Endothelial cell of umbilical vein (primary cell): ENCODE measurements at regions not wholly inside any gene's neighbourhood (a gene's known extent, or its start where the extent isn't known, plus 50 kb on each side); places are given as distances from the start of the nearest gene placed in this dataset.

Experiments
- CTCF ChIP-seq, 2 donors: IDR thresholded peaks; 1 replicate in 1 of 2; 2 replicates in 1 of 2; pipeline ENCODE4 v1.5.1; 2011; ENCODE audit warnings: low read length in 2 of 2, mild to moderate bottlenecking in 2 of 2, moderate library complexity in 2 of 2, control low read depth in 1 of 2, inconsistent platforms in 1 of 2, low read depth in 1 of 2; ENCODE audit not compliant: insufficient read depth in 1 of 2; ENCODE audit errors: extremely low read depth in 1 of 2
- FOS ChIP-seq: IDR thresholded peaks from 2 replicates; pipeline ENCODE4 v1.6.1; 2011; ENCODE audit warnings: mild to moderate bottlenecking, low read length, moderate library complexity, borderline replicate concordance; ENCODE audit not compliant: insufficient read depth
- MYC ChIP-seq: IDR thresholded peaks from one replicate; pipeline ENCODE4 v1.6.1; 2011; ENCODE audit warnings: mild to moderate bottlenecking, low read depth, low read length
- POLR2AphosphoS5 ChIP-seq: IDR thresholded peaks from 2 replicates; pipeline ENCODE4 v1.6.1; 2012; ENCODE audit warnings: low read depth, mild to moderate bottlenecking, control low read depth, low read length, moderate library complexity; ENCODE audit not compliant: insufficient read depth

GRCh38 chr6:106882138-106882537 is 92.4 kb downstream of the CD24 start:
- TF ChIP-seq POLR2AphosphoS5 = no peak
- no peak for TF ChIP-seq CTCF (IDR thresholded peaks at IDR 0.05; ENCODE audit: extremely low read depth in 1 of 2, insufficient read depth in 1 of 2, low read depth in 1 of 2, low read length in 2 of 2)
- TF ChIP-seq MYC = no peak
- TF ChIP-seq FOS = no peak
